OCI-LY1 (cell line): ENCODE measurements at regions not wholly inside any gene's neighbourhood (a gene's known extent, or its start where the extent isn't known, plus 50 kb on each side); places are given as distances from the start of the nearest gene placed in this dataset.

Experiments
- EZH2 ChIP-seq: fragments of 200-600 bp; sonication (generic), shearing (Covaris generic); IDR thresholded peaks from 2 replicates; pipeline ENCODE4 v1.8.0; 2017; ENCODE audit warnings: borderline replicate concordance, mixed run types, mild to moderate bottlenecking, antibody characterized with exemption, low read length, moderate library complexity, mixed read lengths
- TF ChIP-seq, protein P1 (sequence below): fragments of 200-600 bp; sonication (generic), shearing (Covaris generic); IDR thresholded peaks from 2 replicates; pipeline ENCODE4 v1.5.1; 2017; ENCODE audit warnings: mild to moderate bottlenecking, antibody characterized with exemption, low read length, moderate library complexity, mixed read lengths

GRCh38 chr13:69199664-69200063, 908.0 kb upstream of the ATXN8OS start:
- TF ChIP-seq, protein P1, sequence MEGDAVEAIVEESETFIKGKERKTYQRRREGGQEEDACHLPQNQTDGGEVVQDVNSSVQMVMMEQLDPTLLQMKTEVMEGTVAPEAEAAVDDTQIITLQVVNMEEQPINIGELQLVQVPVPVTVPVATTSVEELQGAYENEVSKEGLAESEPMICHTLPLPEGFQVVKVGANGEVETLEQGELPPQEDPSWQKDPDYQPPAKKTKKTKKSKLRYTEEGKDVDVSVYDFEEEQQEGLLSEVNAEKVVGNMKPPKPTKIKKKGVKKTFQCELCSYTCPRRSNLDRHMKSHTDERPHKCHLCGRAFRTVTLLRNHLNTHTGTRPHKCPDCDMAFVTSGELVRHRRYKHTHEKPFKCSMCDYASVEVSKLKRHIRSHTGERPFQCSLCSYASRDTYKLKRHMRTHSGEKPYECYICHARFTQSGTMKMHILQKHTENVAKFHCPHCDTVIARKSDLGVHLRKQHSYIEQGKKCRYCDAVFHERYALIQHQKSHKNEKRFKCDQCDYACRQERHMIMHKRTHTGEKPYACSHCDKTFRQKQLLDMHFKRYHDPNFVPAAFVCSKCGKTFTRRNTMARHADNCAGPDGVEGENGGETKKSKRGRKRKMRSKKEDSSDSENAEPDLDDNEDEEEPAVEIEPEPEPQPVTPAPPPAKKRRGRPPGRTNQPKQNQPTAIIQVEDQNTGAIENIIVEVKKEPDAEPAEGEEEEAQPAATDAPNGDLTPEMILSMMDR, result no peak
- no peak for TF ChIP-seq EZH2
